ENCODE measurements at regions not wholly inside any gene's neighbourhood (a gene's known extent, or its start where the extent isn't known, plus 50 kb on each side); places are given as distances from the start of the nearest gene placed in this dataset.

DNA sequence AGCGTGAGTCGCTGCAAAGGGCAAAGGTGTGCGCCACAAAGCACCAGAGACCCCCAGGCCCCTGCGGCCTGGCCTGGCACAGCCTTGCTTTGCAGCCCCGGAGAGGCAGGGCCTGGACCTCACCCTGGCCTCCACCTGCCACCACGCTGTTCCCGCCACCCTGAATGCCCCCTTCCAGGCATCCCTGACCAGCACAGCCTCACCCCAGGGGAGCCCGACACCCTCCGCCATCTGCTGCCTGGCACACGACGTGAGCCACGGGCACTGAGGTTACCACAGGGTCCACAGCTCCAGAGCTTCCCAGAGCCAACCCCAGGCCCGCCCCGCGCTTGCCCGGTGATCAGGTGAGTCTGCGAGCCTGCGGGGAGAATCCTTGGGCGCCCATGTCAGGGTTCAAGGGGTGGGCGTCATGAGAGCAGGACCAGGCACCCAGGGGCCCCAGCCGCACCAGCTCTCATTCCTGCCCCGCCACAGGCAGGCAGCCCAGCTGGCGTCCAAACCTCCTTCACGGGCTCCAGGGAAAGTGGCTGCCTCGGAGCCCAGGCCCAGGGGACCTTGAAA lies 171.3 kb downstream of the BRD1 start:
- H3K4me1 ChIP-seq (ENCODE audit: control insufficient read depth, low read length), result peaks cover 33% of the 10 kb centered on the region
- peak overlapping the region; percentile 98 for H3K4me3 ChIP-seq (ENCODE audit: low read length)
- H3K36me3 ChIP-seq (ENCODE audit: control insufficient read depth, low read length), result peaks cover 53% of the 10 kb centered on the region
- no peaks in the 10 kb centered on the region for H3K9me3 ChIP-seq (ENCODE audit: control insufficient read depth, insufficient read depth, low read length)
- H3K79me2 ChIP-seq (ENCODE audit: control insufficient read depth, low read length), result peaks cover 55% of the 10 kb centered on the region
- peak overlapping the region; percentile 84 for H3K27ac ChIP-seq (ENCODE audit: low read depth, low read length)
- H3F3A ChIP-seq (ENCODE audit: control insufficient read depth, insufficient read depth), result peaks cover 10% of the 10 kb centered on the region; the same call in 1 of the 2 replicates
- no peaks in the 10 kb centered on the region for H3K27me3 ChIP-seq (ENCODE audit: control insufficient read depth, low read length)
- H4K20me1 ChIP-seq (ENCODE audit: control insufficient read depth, insufficient read depth, low read depth, low read length), result 0 out of 2 replicates have a peak, but pooled peaks cover 4% of the 10 kb centered on the region
- H3K4me2 ChIP-seq (ENCODE audit: low read length), result peak overlapping the region; percentile 94
- H3K9me2 ChIP-seq (replicated peaks; ENCODE audit: control insufficient read depth, low read length), result no peaks in the 10 kb centered on the region
- no peak for TF ChIP-seq EZH2phosphoT487 (IDR thresholded peaks at IDR 0.05; ENCODE audit: borderline replicate concordance, low read length)
- TF ChIP-seq, protein P1, sequence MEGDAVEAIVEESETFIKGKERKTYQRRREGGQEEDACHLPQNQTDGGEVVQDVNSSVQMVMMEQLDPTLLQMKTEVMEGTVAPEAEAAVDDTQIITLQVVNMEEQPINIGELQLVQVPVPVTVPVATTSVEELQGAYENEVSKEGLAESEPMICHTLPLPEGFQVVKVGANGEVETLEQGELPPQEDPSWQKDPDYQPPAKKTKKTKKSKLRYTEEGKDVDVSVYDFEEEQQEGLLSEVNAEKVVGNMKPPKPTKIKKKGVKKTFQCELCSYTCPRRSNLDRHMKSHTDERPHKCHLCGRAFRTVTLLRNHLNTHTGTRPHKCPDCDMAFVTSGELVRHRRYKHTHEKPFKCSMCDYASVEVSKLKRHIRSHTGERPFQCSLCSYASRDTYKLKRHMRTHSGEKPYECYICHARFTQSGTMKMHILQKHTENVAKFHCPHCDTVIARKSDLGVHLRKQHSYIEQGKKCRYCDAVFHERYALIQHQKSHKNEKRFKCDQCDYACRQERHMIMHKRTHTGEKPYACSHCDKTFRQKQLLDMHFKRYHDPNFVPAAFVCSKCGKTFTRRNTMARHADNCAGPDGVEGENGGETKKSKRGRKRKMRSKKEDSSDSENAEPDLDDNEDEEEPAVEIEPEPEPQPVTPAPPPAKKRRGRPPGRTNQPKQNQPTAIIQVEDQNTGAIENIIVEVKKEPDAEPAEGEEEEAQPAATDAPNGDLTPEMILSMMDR (IDR thresholded peaks at IDR 0.05; ENCODE audit: low read depth, low read length, poor library complexity, severe bottlenecking), result no peak

DNA sequence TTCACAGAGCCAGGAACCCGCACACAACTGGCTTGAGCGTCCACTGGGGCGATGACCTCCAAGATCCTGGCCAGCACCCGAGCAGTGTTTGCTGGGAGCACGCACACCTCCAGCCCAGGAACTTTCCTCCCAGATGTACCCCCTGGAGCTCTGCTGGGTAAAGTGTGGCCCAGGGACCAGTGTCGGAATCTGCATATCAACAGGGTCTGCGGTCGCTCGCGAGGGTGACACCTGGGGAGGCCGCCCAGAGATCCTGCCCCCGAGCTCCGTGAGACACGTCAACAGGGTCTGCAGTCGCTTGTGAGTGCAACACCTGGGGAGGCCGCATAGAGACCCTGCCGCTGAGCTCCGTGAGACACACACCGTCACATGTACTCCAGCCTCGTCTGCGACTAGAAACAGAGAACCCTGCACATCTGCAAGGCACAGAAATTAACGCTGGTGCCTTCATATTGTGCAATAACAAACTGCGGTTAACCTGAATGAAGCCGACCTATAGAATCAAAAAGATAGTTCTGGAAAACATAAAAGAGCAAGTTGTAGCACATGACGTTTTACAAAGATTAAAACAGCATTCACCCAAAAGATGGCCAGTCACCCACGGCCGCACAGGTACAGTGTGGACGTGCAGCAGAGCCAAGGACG lies 172.4 kb downstream of the BRD1 start:
- Histone ChIP-seq H3K27ac (ENCODE audit: low read depth, low read length) (no peak overlapping the region), H3K27me3 (ENCODE audit: control insufficient read depth, low read length) (no peaks in the 10 kb centered on the region), H3K4me2 (ENCODE audit: low read length) (peak overlapping the region; percentile 94), H4K20me1 (ENCODE audit: control insufficient read depth, insufficient read depth, low read depth, low read length) (0 out of 2 replicates have a peak, but pooled peaks cover 4% of the 10 kb centered on the region), H3K36me3 (ENCODE audit: control insufficient read depth, low read length) (peaks cover 63% of the 10 kb centered on the region), H3F3A (ENCODE audit: control insufficient read depth, insufficient read depth) (peaks cover 10% of the 10 kb centered on the region; the same call in 1 of the 2 replicates), H3K4me1 (ENCODE audit: control insufficient read depth, low read length) (peaks cover 24% of the 10 kb centered on the region), H3K9me2 (replicated peaks; ENCODE audit: control insufficient read depth, low read length) (no peaks in the 10 kb centered on the region), H3K9me3 (ENCODE audit: control insufficient read depth, insufficient read depth, low read length) (no peaks in the 10 kb centered on the region), H3K79me2 (ENCODE audit: control insufficient read depth, low read length) (peaks cover 66% of the 10 kb centered on the region), H3K4me3 (ENCODE audit: low read length) (peak overlapping the region; percentile 98)
- no peak for TF ChIP-seq EZH2phosphoT487 (IDR thresholded peaks at IDR 0.05; ENCODE audit: borderline replicate concordance, low read length)
- TF ChIP-seq, protein P1 (IDR thresholded peaks at IDR 0.05; ENCODE audit: low read depth, low read length, poor library complexity, severe bottlenecking), result no peak

DNA sequence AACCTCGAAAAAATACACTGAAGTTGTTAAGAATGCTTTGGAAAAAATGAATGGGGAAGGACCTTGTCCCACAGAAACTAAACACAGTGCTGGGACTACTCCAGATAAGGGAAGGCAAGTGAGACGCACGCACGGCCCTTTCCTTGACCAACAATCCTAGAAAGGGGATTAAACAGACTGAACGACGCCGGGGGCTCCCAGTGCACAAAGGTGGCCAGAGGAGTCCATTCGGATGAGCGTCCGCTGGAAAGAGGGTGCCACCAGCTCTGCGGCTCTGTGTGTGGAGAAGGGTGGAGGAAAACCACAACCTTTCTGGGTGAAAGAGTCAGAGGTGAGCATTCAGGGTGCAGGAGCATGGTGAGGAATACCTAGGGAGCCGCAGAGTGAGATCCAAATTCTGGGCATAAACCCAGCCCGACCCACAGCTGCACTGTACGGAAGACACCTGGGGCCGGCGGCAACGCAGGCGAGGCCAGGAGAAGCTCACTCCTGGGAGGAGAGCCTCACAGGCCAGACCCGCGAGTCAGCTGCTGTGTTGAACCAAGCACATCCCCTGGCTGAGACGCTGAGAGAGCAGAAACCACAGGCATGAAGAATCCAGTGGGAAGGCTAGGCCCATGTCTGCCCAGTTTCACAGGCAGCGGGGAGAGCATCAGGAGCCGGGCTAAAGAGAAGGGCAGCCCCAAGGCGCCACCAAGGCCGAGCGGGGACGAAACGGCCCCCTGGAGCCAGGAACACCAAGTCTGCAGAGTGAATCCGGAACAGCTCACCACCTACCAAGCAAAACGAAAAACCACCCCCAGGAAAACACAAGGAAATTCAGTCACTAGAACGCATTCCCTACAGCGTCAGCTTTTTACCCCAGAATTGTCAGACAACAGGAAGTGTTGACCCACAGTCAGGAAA lies 177.1 kb downstream of the BRD1 start:
- Histone ChIP-seq H3K4me2 (ENCODE audit: low read length) (no peak overlapping the region), H4K20me1 (ENCODE audit: control insufficient read depth, insufficient read depth, low read depth, low read length) (peaks cover 9% of the 10 kb centered on the region; the same call in 1 of the 2 replicates), H3K27me3 (ENCODE audit: control insufficient read depth, low read length) (no peaks in the 10 kb centered on the region), H3K27ac (ENCODE audit: low read depth, low read length) (no peak overlapping the region), H3K4me3 (ENCODE audit: low read length) (no peak overlapping the region), H3F3A (ENCODE audit: control insufficient read depth, insufficient read depth) (no peaks in the 10 kb centered on the region), H3K4me1 (ENCODE audit: control insufficient read depth, low read length) (peaks cover 9% of the 10 kb centered on the region), H3K79me2 (ENCODE audit: control insufficient read depth, low read length) (peaks cover 100% of the 10 kb centered on the region), H3K36me3 (ENCODE audit: control insufficient read depth, low read length) (peaks cover 89% of the 10 kb centered on the region), H3K9me2 (replicated peaks; ENCODE audit: control insufficient read depth, low read length) (no peaks in the 10 kb centered on the region), H3K9me3 (ENCODE audit: control insufficient read depth, insufficient read depth, low read length) (no peaks in the 10 kb centered on the region)
- no peak for TF ChIP-seq EZH2phosphoT487 (IDR thresholded peaks at IDR 0.05; ENCODE audit: borderline replicate concordance, low read length)
- TF ChIP-seq, protein P1 (IDR thresholded peaks at IDR 0.05; ENCODE audit: low read depth, low read length, poor library complexity, severe bottlenecking), result no peak
